VCaP (cell line): ENCODE measurements at regions not wholly inside any gene's neighbourhood (a gene's known extent, or its start where the extent isn't known, plus 50 kb on each side); places are given as distances from the start of the nearest gene placed in this dataset.

ENCODE experiments used
- H3K27ac ChIP-seq: fragments of 450-650 bp; 2 replicates; pipeline ENCODE4 v1.5.1; 2017
- CTCF ChIP-seq: fragments of 450-650 bp; conservative IDR thresholded peaks from 2 replicates; pipeline ENCODE4 v1.5.1; 2017; ENCODE audit warnings: mild to moderate bottlenecking, moderate library complexity

- H3K27ac ChIP-seq = no peak overlapping the region
- TF ChIP-seq CTCF = no peak
Observed at GRCh38 chr15:93671387-93671943, 559.9 kb upstream of the MCTP2 start.

GRCh38 chr15:93670931-93671330 is 560.4 kb upstream of the MCTP2 start:
- no peak for TF ChIP-seq CTCF
- H3K27ac ChIP-seq = no peak overlapping the region

- TF ChIP-seq CTCF = no peak
- no peak overlapping the region for H3K27ac ChIP-seq
Observed at GRCh38 chr15:93664213-93664956, 567.0 kb upstream of the MCTP2 start.

- TF ChIP-seq CTCF = no peak
Observed at GRCh38 chr15:93662162-93662885, 569.0 kb upstream of the MCTP2 start.

GRCh38 chr15:93658026-93658816 is 569.2 kb upstream of the RGMA start:
- TF ChIP-seq CTCF = no peak
- no peak overlapping the region for H3K27ac ChIP-seq

More at GRCh38 chr15:93662162-93662885, 569.0 kb upstream of the MCTP2 start:
- no peak overlapping the region for H3K27ac ChIP-seq

GRCh38 chr15:93656041-93656440 is 567.0 kb upstream of the RGMA start:
- no peak overlapping the region for H3K27ac ChIP-seq
- no peak for TF ChIP-seq CTCF

- no peak overlapping the region for H3K27ac ChIP-seq
- TF ChIP-seq CTCF = no peak
Observed at GRCh38 chr15:93649691-93650235, 560.8 kb upstream of the RGMA start.
